GM12878 (cell line): ENCODE measurements at regions not wholly inside any gene's neighbourhood (a gene's known extent, or its start where the extent isn't known, plus 50 kb on each side); places are given as distances from the start of the nearest gene placed in this dataset.

Experiments used
- ATAC-seq: fragments of 200-7000 bp; cut with Tn5 transposase; 3 replicates; pipeline ENCODE4 v1.9.1; 2020; ENCODE audit warnings: mild to moderate bottlenecking, moderate library complexity
- BruUV-seq: library from RNA; stranded (reverse); fragments of 400-500 nt; replicated peaks from 2 replicates; lab custom pipeline; 2021; lab: Mats Ljungman, UMichigan
- CTCF ChIA-PET: fragments of 300-600 bp; sonication (Branson Sonifier 250); formaldehyde crosslinking; extraction: SDS; loops from one replicate; lab custom pipeline; 2021; ENCODE audit warnings: inconsistent platforms; lab: Yijun Ruan, JAX
- POLR2A ChIA-PET: fragments of 350-600 bp; formaldehyde crosslinking; extraction: SDS; loops from one replicate; lab custom pipeline; 2021; ENCODE audit warnings: inconsistent platforms; lab: Charles Lee
- RAD21 ChIA-PET: fragments of 300-600 bp; sonication (Branson Sonifier 250); formaldehyde crosslinking; loops from one replicate; lab custom pipeline; 2023; ENCODE audit warnings: antibody characterized with exemption; ENCODE audit not compliant: unreplicated experiment; lab: Charles Lee
- SMC1A ChIA-PET: fragments of 300-600 bp; sonication (Branson Sonifier 250); formaldehyde crosslinking; loops from one replicate; lab custom pipeline; 2023; ENCODE audit not compliant: unreplicated experiment, uncharacterized antibody; lab: Charles Lee
- DNase-seq: peaks from one replicate; pipeline ENCODE4 v3.0.0-alpha.2; 2011; ENCODE audit warnings: low read depth, low spot score
- FAIRE-seq: peaks from 3 replicates; lab custom pipeline; 2011; peaks lifted over from hg19 to GRCh38; lab: Jason Lieb, UNC
- H2AFZ ChIP-seq: 2 replicates; pipeline ENCODE4 v1.6.0; 2011; ENCODE audit warnings: low read depth, low read length, control low read depth; ENCODE audit not compliant: control insufficient read depth
- H3K27ac ChIP-seq: 2 replicates; pipeline ENCODE4 v1.5.1; 2011; ENCODE audit warnings: control low read depth; ENCODE audit not compliant: control insufficient read depth, insufficient read depth
- H3K27me3 ChIP-seq, 2 experiments: replicated peaks in 1 of 2; 2 replicates each; pipeline versions ENCODE4 v1.6.0 to v1.6.1; 2011; ENCODE audit warnings: low read length in 1 of 2; ENCODE audit not compliant: control insufficient read depth in 2 of 2, insufficient read depth in 2 of 2
- H3K36me3 ChIP-seq, 2 experiments: 2 replicates each; pipeline ENCODE4 v1.5.1; 2011; ENCODE audit warnings: low read length in 1 of 2; ENCODE audit not compliant: control insufficient read depth in 2 of 2, insufficient read depth in 2 of 2
- H3K4me1 ChIP-seq: 2 replicates; pipeline ENCODE4 v1.6.1; 2011; ENCODE audit warnings: mild to moderate bottlenecking, low read length, moderate library complexity, mixed read lengths; ENCODE audit not compliant: control insufficient read depth, insufficient read depth
- H3K4me2 ChIP-seq: 2 replicates; pipeline ENCODE4 v1.6.0; 2011; ENCODE audit warnings: control low read depth; ENCODE audit not compliant: control insufficient read depth, insufficient read depth
- H3K4me3 ChIP-seq: fragments of 200-600 bp; sonication (generic); 2 replicates; pipeline ENCODE4 v1.5.1; 2016
- H3K79me2 ChIP-seq: 2 replicates; pipeline ENCODE4 v1.6.0; 2011; ENCODE audit warnings: low read length; ENCODE audit not compliant: control insufficient read depth, insufficient read depth
- H3K9ac ChIP-seq: 2 replicates; pipeline ENCODE4 v1.8.0; 2011; ENCODE audit warnings: low read length, control low read depth, mixed read lengths; ENCODE audit not compliant: control insufficient read depth, insufficient read depth
- H3K9me3 ChIP-seq: replicated peaks from 3 replicates; pipeline ENCODE4 v1.5.1; 2011; ENCODE audit warnings: mild to moderate bottlenecking, low read length; ENCODE audit not compliant: control insufficient read depth, insufficient read depth
- H4K20me1 ChIP-seq: 2 replicates; pipeline ENCODE4 v1.6.0; 2011; ENCODE audit not compliant: control insufficient read depth, insufficient read depth
- CBX5 ChIP-seq: sonication (generic); IDR thresholded peaks from 2 replicates; pipeline ENCODE4 v1.6.1; 2016; ENCODE audit warnings: low read depth, moderate library complexity, mild to moderate bottlenecking, inconsistent platforms
- KDM1A ChIP-seq: fragments of 200-600 bp; sonication (generic); IDR thresholded peaks from 2 replicates; pipeline ENCODE4 v1.6.1; 2016; ENCODE audit warnings: borderline replicate concordance
- MAX ChIP-seq: IDR thresholded peaks from 2 replicates; pipeline ENCODE4 v1.6.1; 2012; ENCODE audit warnings: low read depth, low read length, improper control_type of control experiment
- MEF2A ChIP-seq: IDR thresholded peaks from 2 replicates; pipeline ENCODE4 v1.6.1; 2011; ENCODE audit warnings: low read depth, mild to moderate bottlenecking, low read length, moderate library complexity; ENCODE audit not compliant: insufficient read depth
- NFXL1 ChIP-seq: fragments of 450-650 bp; IDR thresholded peaks from 2 replicates; pipeline ENCODE4 v1.6.1; 2017; ENCODE audit warnings: antibody characterized with exemption, mild to moderate bottlenecking, borderline replicate concordance
- NR2C2 ChIP-seq: IDR thresholded peaks from 2 replicates; pipeline ENCODE4 v1.6.1; 2011; ENCODE audit warnings: borderline replicate concordance, low read depth; ENCODE audit not compliant: control insufficient read depth, insufficient read length
- NR2F1 ChIP-seq: fragments of 450-650 bp; conservative IDR thresholded peaks from 2 replicates; pipeline ENCODE4 v1.6.1; 2017; ENCODE audit warnings: mild to moderate bottlenecking
- POU2F2 ChIP-seq: IDR thresholded peaks from 3 replicates; pipeline ENCODE4 v1.6.1; 2011; ENCODE audit warnings: low read depth, mild to moderate bottlenecking, low read length, borderline replicate concordance
- RCOR1 ChIP-seq: conservative IDR thresholded peaks from 2 replicates; pipeline ENCODE4 v1.6.1; 2012; ENCODE audit warnings: low read depth, low read length, improper control_type of control experiment
- SIX5 ChIP-seq: IDR thresholded peaks from 2 replicates; pipeline ENCODE4 v1.6.1; 2011; ENCODE audit warnings: mild to moderate bottlenecking, low read depth, low read length, moderate library complexity; ENCODE audit not compliant: severe bottlenecking
- STAT1 ChIP-seq: fragments of 450-650 bp; conservative IDR thresholded peaks from 2 replicates; pipeline ENCODE4 v1.6.1; 2014; ENCODE audit warnings: antibody characterized with exemption, mild to moderate bottlenecking
- TARDBP ChIP-seq: IDR thresholded peaks from 2 replicates; pipeline ENCODE4 v1.6.1; 2016; ENCODE audit warnings: borderline replicate concordance
- WRNIP1 ChIP-seq: IDR thresholded peaks from 2 replicates; pipeline ENCODE4 v1.6.1; 2011; ENCODE audit warnings: low read depth, low read length, improper control_type of control experiment, borderline replicate concordance
- WGBS: methylation state at CpG from one replicate; pipeline ENCODE4 v1.1.6; 2016; ENCODE audit warnings: low lambda C conversion rate; ENCODE audit not compliant: insufficient replicate concordance, insufficient coverage; ENCODE audit errors: missing lambda C conversion rate; 5-methylcytosine and 5-hydroxymethylcytosine counted together
- in situ Hi-C: fragments of 300-500 bp; cut with MboI; formaldehyde crosslinking; loops from 9 replicates; pipeline ENCODE4 v1.14.3; 2018; ENCODE audit warnings: mixed read lengths
- intact Hi-C: fragments of 100-400 bp; cut with micrococcal nuclease; formaldehyde crosslinking; loops from one replicate; pipeline ENCODE4 v1.14.2; 2022; ENCODE audit not compliant: unreplicated experiment
- TF ChIP-seq, protein P1 (sequence below): fragments of 450-650 bp; IDR thresholded peaks from 2 replicates; pipeline ENCODE4 v1.6.1; 2016; ENCODE audit warnings: mild to moderate bottlenecking
- TF ChIP-seq, protein P2 (sequence below): IDR thresholded peaks from 2 replicates; pipeline ENCODE4 v1.6.1; 2012; ENCODE audit warnings: low read length, inconsistent platforms
- TF ChIP-seq, protein P3 (sequence below): IDR thresholded peaks from 2 replicates; pipeline ENCODE4 v1.6.1; 2012; ENCODE audit warnings: improper control_type of control experiment, low read depth, low read length; ENCODE audit not compliant: insufficient replicate concordance

DNA sequence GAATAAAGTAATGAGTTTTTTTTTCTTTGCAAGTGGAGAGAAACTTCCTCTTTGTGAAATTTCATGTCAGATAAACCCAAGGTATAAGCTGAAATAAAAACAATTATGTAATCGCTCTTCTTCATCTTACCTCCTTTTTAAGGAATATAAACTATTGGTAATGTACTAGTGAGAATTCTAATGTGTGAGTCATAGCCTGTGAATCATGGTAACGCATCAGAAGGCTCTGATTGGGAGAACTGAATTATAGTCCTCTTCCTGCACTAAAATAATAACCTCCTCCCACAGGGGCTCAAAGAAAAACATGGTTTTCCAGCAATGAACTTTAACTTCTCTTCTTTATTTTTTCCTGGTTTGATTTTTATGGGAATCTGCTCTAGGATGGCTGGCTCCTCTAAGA, 57.1 kb upstream of the COX20 start:
- H3K27me3 ChIP-seq, result peaks cover 0 to 1% of the 10 kb centered on the region in 2 experiments; a peak in 2 of 4 replicates
- no peak for FAIRE-seq
- H3K9me3 ChIP-seq, result peaks cover 3% of the 10 kb centered on the region; the same call in 2 of the 3 replicates
- no peaks in the 10 kb centered on the region for H3K4me1 ChIP-seq
- TF ChIP-seq CBX5, result no peak
- no peak for TF ChIP-seq NFXL1
- TF ChIP-seq TARDBP, result no peak
- no peak for TF ChIP-seq NR2F1
- TF ChIP-seq, protein P1, sequence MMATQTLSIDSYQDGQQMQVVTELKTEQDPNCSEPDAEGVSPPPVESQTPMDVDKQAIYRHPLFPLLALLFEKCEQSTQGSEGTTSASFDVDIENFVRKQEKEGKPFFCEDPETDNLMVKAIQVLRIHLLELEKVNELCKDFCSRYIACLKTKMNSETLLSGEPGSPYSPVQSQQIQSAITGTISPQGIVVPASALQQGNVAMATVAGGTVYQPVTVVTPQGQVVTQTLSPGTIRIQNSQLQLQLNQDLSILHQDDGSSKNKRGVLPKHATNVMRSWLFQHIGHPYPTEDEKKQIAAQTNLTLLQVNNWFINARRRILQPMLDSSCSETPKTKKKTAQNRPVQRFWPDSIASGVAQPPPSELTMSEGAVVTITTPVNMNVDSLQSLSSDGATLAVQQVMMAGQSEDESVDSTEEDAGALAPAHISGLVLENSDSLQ, result no peak
- TF ChIP-seq MEF2A, result no peak
- TF ChIP-seq NR2C2, result no peak
- no peak for TF ChIP-seq STAT1
- no peak for TF ChIP-seq KDM1A
- no peak for TF ChIP-seq MAX
- no peak for TF ChIP-seq WRNIP1
- TF ChIP-seq, protein P2, sequence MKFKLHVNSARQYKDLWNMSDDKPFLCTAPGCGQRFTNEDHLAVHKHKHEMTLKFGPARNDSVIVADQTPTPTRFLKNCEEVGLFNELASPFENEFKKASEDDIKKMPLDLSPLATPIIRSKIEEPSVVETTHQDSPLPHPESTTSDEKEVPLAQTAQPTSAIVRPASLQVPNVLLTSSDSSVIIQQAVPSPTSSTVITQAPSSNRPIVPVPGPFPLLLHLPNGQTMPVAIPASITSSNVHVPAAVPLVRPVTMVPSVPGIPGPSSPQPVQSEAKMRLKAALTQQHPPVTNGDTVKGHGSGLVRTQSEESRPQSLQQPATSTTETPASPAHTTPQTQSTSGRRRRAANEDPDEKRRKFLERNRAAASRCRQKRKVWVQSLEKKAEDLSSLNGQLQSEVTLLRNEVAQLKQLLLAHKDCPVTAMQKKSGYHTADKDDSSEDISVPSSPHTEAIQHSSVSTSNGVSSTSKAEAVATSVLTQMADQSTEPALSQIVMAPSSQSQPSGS, result no peak
- TF ChIP-seq RCOR1, result no peak
- TF ChIP-seq, protein P3, sequence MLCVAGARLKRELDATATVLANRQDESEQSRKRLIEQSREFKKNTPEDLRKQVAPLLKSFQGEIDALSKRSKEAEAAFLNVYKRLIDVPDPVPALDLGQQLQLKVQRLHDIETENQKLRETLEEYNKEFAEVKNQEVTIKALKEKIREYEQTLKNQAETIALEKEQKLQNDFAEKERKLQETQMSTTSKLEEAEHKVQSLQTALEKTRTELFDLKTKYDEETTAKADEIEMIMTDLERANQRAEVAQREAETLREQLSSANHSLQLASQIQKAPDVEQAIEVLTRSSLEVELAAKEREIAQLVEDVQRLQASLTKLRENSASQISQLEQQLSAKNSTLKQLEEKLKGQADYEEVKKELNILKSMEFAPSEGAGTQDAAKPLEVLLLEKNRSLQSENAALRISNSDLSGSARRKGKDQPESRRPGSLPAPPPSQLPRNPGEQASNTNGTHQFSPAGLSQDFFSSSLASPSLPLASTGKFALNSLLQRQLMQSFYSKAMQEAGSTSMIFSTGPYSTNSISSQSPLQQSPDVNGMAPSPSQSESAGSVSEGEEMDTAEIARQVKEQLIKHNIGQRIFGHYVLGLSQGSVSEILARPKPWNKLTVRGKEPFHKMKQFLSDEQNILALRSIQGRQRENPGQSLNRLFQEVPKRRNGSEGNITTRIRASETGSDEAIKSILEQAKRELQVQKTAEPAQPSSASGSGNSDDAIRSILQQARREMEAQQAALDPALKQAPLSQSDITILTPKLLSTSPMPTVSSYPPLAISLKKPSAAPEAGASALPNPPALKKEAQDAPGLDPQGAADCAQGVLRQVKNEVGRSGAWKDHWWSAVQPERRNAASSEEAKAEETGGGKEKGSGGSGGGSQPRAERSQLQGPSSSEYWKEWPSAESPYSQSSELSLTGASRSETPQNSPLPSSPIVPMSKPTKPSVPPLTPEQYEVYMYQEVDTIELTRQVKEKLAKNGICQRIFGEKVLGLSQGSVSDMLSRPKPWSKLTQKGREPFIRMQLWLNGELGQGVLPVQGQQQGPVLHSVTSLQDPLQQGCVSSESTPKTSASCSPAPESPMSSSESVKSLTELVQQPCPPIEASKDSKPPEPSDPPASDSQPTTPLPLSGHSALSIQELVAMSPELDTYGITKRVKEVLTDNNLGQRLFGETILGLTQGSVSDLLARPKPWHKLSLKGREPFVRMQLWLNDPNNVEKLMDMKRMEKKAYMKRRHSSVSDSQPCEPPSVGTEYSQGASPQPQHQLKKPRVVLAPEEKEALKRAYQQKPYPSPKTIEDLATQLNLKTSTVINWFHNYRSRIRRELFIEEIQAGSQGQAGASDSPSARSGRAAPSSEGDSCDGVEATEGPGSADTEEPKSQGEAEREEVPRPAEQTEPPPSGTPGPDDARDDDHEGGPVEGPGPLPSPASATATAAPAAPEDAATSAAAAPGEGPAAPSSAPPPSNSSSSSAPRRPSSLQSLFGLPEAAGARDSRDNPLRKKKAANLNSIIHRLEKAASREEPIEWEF, result no peak
- no peak for TF ChIP-seq POU2F2
- no peak for TF ChIP-seq SIX5
- no peak overlapping the region for H3K9ac ChIP-seq
- ChIA-PET POLR2A (no interaction called here), CTCF (interaction anchor here (1.3 kb wide), 1 partner anchor 23 kb away, joined by 3 read pairs; no protein-coding TSS in a partner anchor), SMC1A (interaction anchor here (0.6 kb wide), 1 partner anchor 243 kb away, joined by 3 read pairs; no protein-coding TSS in a partner anchor), RAD21 (no interaction called here)
- 47% methylated on average over 2 of the region's 2 CpGs for WGBS
- H2AFZ ChIP-seq, result no peak overlapping the region
- intact Hi-C loops (no loop called here), in situ Hi-C loops (no loop called here)
- H3K36me3 ChIP-seq, result no peaks in the 10 kb centered on the region
- no peak for ATAC-seq
- H4K20me1 ChIP-seq, result no peaks in the 10 kb centered on the region
- no peaks in the 10 kb centered on the region for H3K79me2 ChIP-seq
- BruUV-seq, result no TSS peak
- H3K4me3 ChIP-seq, result no peak overlapping the region
- DNase-seq, result no peak
- H3K27ac ChIP-seq, result no peak overlapping the region
- H3K4me2 ChIP-seq, result no peak overlapping the region
